ENCODE measurements at regions not wholly inside any gene's neighbourhood (a gene's known extent, or its start where the extent isn't known, plus 50 kb on each side); places are given as distances from the start of the nearest gene placed in this dataset.

- Mint-ChIP-seq H3K27me3 (ENCODE audit: low read depth) (no peaks in the 10 kb centered on the region), H3K4me1 (ENCODE audit: low read depth) (no peaks in the 10 kb centered on the region), H3K9me3 (ENCODE audit: insufficient read depth) (no peaks in the 10 kb centered on the region), H3K27ac (no peak overlapping the region), H3K4me3 (no peak overlapping the region), H3K36me3 (ENCODE audit: low read depth) (no peaks in the 10 kb centered on the region)
- ChIA-PET POLR2A (no interaction called here), CTCF (no interaction called here)
- ATAC-seq, result no peak
- DNase-seq, result no peak
Measured at GRCh38 chr18:43484710-43485109, 207.4 kb upstream of the SYT4 start.

- no peaks in the 10 kb centered on the region for H3K36me3 Mint-ChIP-seq (ENCODE audit: low read depth)
- H3K4me1 Mint-ChIP-seq (ENCODE audit: low read depth), result no peaks in the 10 kb centered on the region
- ATAC-seq (no peak), DNase-seq (no peak)
- CTCF ChIA-PET, result no interaction called here
- H3K9me3 Mint-ChIP-seq (ENCODE audit: insufficient read depth), result no peaks in the 10 kb centered on the region
- H3K4me3 Mint-ChIP-seq, result no peak overlapping the region
- no peak overlapping the region for H3K27ac Mint-ChIP-seq
- POLR2A ChIA-PET, result no interaction called here
- no peaks in the 10 kb centered on the region for H3K27me3 Mint-ChIP-seq (ENCODE audit: low read depth)
Measured at GRCh38 chr18:43485545-43485963, 208.3 kb upstream of the SYT4 start.

- Mint-ChIP-seq H3K4me3 (no peak overlapping the region), H3K4me1 (ENCODE audit: low read depth) (no peaks in the 10 kb centered on the region), H3K36me3 (ENCODE audit: low read depth) (no peaks in the 10 kb centered on the region), H3K9me3 (ENCODE audit: insufficient read depth) (no peaks in the 10 kb centered on the region), H3K27ac (no peak overlapping the region), H3K27me3 (ENCODE audit: low read depth) (no peaks in the 10 kb centered on the region)
- ATAC-seq (no peak), DNase-seq (no peak)
- CTCF ChIA-PET, result no interaction called here
- POLR2A ChIA-PET, result no interaction called here
Measured at GRCh38 chr18:43486462-43486861, 209.2 kb upstream of the SYT4 start.

GRCh38 chr18:43501099-43501498 lies 223.8 kb upstream of the SYT4 start:
- Mint-ChIP-seq H3K36me3 (ENCODE audit: low read depth) (no peaks in the 10 kb centered on the region), H3K27ac (no peak overlapping the region), H3K27me3 (ENCODE audit: low read depth) (no peaks in the 10 kb centered on the region), H3K4me1 (ENCODE audit: low read depth) (no peaks in the 10 kb centered on the region), H3K4me3 (no peak overlapping the region), H3K9me3 (ENCODE audit: insufficient read depth) (peaks cover 3% of the 10 kb centered on the region)
- ATAC-seq, result no peak
- ChIA-PET POLR2A (no interaction called here), CTCF (no interaction called here)
- DNase-seq, result no peak

GRCh38 chr18:43506935-43507334 lies 229.6 kb upstream of the SYT4 start:
- DNase-seq (no peak), ATAC-seq (no peak)
- CTCF ChIA-PET, result no interaction called here
- Mint-ChIP-seq H3K4me3 (no peak overlapping the region), H3K4me1 (ENCODE audit: low read depth) (no peaks in the 10 kb centered on the region), H3K27ac (no peak overlapping the region), H3K27me3 (ENCODE audit: low read depth) (no peaks in the 10 kb centered on the region), H3K36me3 (ENCODE audit: low read depth) (no peaks in the 10 kb centered on the region), H3K9me3 (ENCODE audit: insufficient read depth) (peaks cover 30% of the 10 kb centered on the region)
- POLR2A ChIA-PET, result no interaction called here

GRCh38 chr18:43507842-43508481 lies 230.7 kb upstream of the SYT4 start:
- no peak for DNase-seq
- no peaks in the 10 kb centered on the region for H3K36me3 Mint-ChIP-seq (ENCODE audit: low read depth)
- CTCF ChIA-PET, result no interaction called here
- ATAC-seq, result no peak
- H3K4me1 Mint-ChIP-seq (ENCODE audit: low read depth), result no peaks in the 10 kb centered on the region
- H3K27me3 Mint-ChIP-seq (ENCODE audit: low read depth), result no peaks in the 10 kb centered on the region
- POLR2A ChIA-PET, result no interaction called here
- peaks cover 30% of the 10 kb centered on the region for H3K9me3 Mint-ChIP-seq (ENCODE audit: insufficient read depth)
- H3K27ac Mint-ChIP-seq, result no peak overlapping the region
- no peak overlapping the region for H3K4me3 Mint-ChIP-seq

GRCh38 chr18:43514747-43515146 lies 237.5 kb upstream of the SYT4 start:
- CTCF ChIA-PET, result no interaction called here
- POLR2A ChIA-PET, result no interaction called here
- Mint-ChIP-seq H3K4me1 (ENCODE audit: low read depth) (no peaks in the 10 kb centered on the region), H3K27me3 (ENCODE audit: low read depth) (no peaks in the 10 kb centered on the region), H3K36me3 (ENCODE audit: low read depth) (no peaks in the 10 kb centered on the region), H3K27ac (no peak overlapping the region), H3K9me3 (ENCODE audit: insufficient read depth) (peaks cover 18% of the 10 kb centered on the region), H3K4me3 (no peak overlapping the region)
- ATAC-seq (no peak), DNase-seq (no peak)

- ChIA-PET POLR2A (no interaction called here), CTCF (no interaction called here)
- no peak for ATAC-seq
Measured at GRCh38 chr18:43515481-43515880, 238.2 kb upstream of the SYT4 start.

GRCh38 chr18:43524260-43524659 lies 247.0 kb upstream of the SYT4 start:
- DNase-seq (no peak), ATAC-seq (no peak)
- Mint-ChIP-seq H3K9me3 (ENCODE audit: insufficient read depth) (no peaks in the 10 kb centered on the region), H3K27ac (no peak overlapping the region), H3K4me1 (ENCODE audit: low read depth) (no peaks in the 10 kb centered on the region), H3K27me3 (ENCODE audit: low read depth) (no peaks in the 10 kb centered on the region), H3K36me3 (ENCODE audit: low read depth) (no peaks in the 10 kb centered on the region), H3K4me3 (no peak overlapping the region)
- ChIA-PET CTCF (no interaction called here), POLR2A (no interaction called here)

More at GRCh38 chr18:43515481-43515880, 238.2 kb upstream of the SYT4 start:
- no peaks in the 10 kb centered on the region for H3K27me3 Mint-ChIP-seq (ENCODE audit: low read depth)
- H3K36me3 Mint-ChIP-seq (ENCODE audit: low read depth), result no peaks in the 10 kb centered on the region
- DNase-seq, result no peak
- H3K9me3 Mint-ChIP-seq (ENCODE audit: insufficient read depth), result peaks cover 14% of the 10 kb centered on the region
- no peak overlapping the region for H3K27ac Mint-ChIP-seq
- H3K4me3 Mint-ChIP-seq, result no peak overlapping the region
- H3K4me1 Mint-ChIP-seq (ENCODE audit: low read depth), result no peaks in the 10 kb centered on the region

- no peak overlapping the region for H3K27ac Mint-ChIP-seq
- no peaks in the 10 kb centered on the region for H3K27me3 Mint-ChIP-seq (ENCODE audit: low read depth)
- no peak overlapping the region for H3K4me3 Mint-ChIP-seq
- H3K4me1 Mint-ChIP-seq (ENCODE audit: low read depth), result no peaks in the 10 kb centered on the region
- H3K36me3 Mint-ChIP-seq (ENCODE audit: low read depth), result no peaks in the 10 kb centered on the region
- no peaks in the 10 kb centered on the region for H3K9me3 Mint-ChIP-seq (ENCODE audit: insufficient read depth)
- DNase-seq, result no peak
- CTCF ChIA-PET, result no interaction called here
- POLR2A ChIA-PET, result no interaction called here
- ATAC-seq, result no peak
Measured at GRCh38 chr18:43525169-43525568, 247.9 kb upstream of the SYT4 start.

- no peaks in the 10 kb centered on the region for H3K36me3 Mint-ChIP-seq (ENCODE audit: low read depth)
- no peak for ATAC-seq
Measured at GRCh38 chr18:43526426-43527145, 249.3 kb upstream of the SYT4 start.

GRCh38 chr18:43531438-43531837 lies 254.1 kb upstream of the SYT4 start:
- Mint-ChIP-seq H3K4me1 (ENCODE audit: low read depth) (no peaks in the 10 kb centered on the region), H3K27ac (no peak overlapping the region), H3K27me3 (ENCODE audit: low read depth) (no peaks in the 10 kb centered on the region), H3K4me3 (no peak overlapping the region), H3K36me3 (ENCODE audit: low read depth) (no peaks in the 10 kb centered on the region), H3K9me3 (ENCODE audit: insufficient read depth) (no peaks in the 10 kb centered on the region)
- ChIA-PET CTCF (no interaction called here), POLR2A (interaction anchor here (0.7 kb wide), 1 partner anchor 1826 kb away, joined by 3 read pairs; no protein-coding TSS in a partner anchor)
- no peak for DNase-seq
- ATAC-seq, result no peak

More at GRCh38 chr18:43526426-43527145, 249.3 kb upstream of the SYT4 start:
- Mint-ChIP-seq H3K4me1 (ENCODE audit: low read depth) (no peaks in the 10 kb centered on the region), H3K9me3 (ENCODE audit: insufficient read depth) (no peaks in the 10 kb centered on the region), H3K4me3 (no peak overlapping the region), H3K27ac (no peak overlapping the region), H3K27me3 (ENCODE audit: low read depth) (no peaks in the 10 kb centered on the region)
- ChIA-PET CTCF (no interaction called here), POLR2A (no interaction called here)
- DNase-seq, result no peak

GRCh38 chr18:43533371-43533770 lies 256.1 kb upstream of the SYT4 start:
- no peak for ATAC-seq
- Mint-ChIP-seq H3K36me3 (ENCODE audit: low read depth) (no peaks in the 10 kb centered on the region), H3K9me3 (ENCODE audit: insufficient read depth) (no peaks in the 10 kb centered on the region), H3K27ac (no peak overlapping the region), H3K27me3 (ENCODE audit: low read depth) (no peaks in the 10 kb centered on the region), H3K4me1 (ENCODE audit: low read depth) (no peaks in the 10 kb centered on the region), H3K4me3 (no peak overlapping the region)
- ChIA-PET POLR2A (no interaction called here), CTCF (no interaction called here)
- no peak for DNase-seq
